ENCODE measurements at regions not wholly inside any gene's neighbourhood (a gene's known extent, or its start where the extent isn't known, plus 50 kb on each side); places are given as distances from the start of the nearest gene placed in this dataset.
A peak's percentile ranks its signal among the peaks of the same experiment; 100 is the strongest.
"Not testable (repeated sequence)": the region's sequence is repeated elsewhere in the genome, so short reads cannot be mapped to it uniquely, and the experiment has no call there.

GRCh38 chr16:35207059-35207999 is 1747.9 kb downstream of the TP53TG3F start:
- no peak overlapping the region for H3K27ac ChIP-seq
- H4K20me1 ChIP-seq, result no peaks in the 10 kb centered on the region
- no peak overlapping the region for H3K4me2 ChIP-seq
- no peak overlapping the region for H3K9ac ChIP-seq
- peaks cover 0 to 8% (median 0%) of the 10 kb centered on the region in 10 experiments; a peak in 2 of 20 replicates for H3K4me1 ChIP-seq
- no peak overlapping the region for H3K4me3 ChIP-seq
- no peaks in the 10 kb centered on the region for H3K27me3 ChIP-seq
- no peaks in the 10 kb centered on the region for H3K36me3 ChIP-seq
- TF ChIP-seq Cebpa-rat (IDR thresholded peaks at IDR 0.05), result no peak
- H3K9me3 ChIP-seq (replicated peaks in 1 of 11), result peaks cover 6 to 23% (median 17%) of the 10 kb centered on the region in 11 experiments; a peak in 17 of 22 replicates

GRCh38 chr16:35208001-35208935 is 1748.9 kb downstream of the TP53TG3F start:
- Histone ChIP-seq H3K4me3 (no peak overlapping the region), H3K9ac (no peak overlapping the region), H4K20me1 (no peaks in the 10 kb centered on the region), H3K27me3 (no peaks in the 10 kb centered on the region), H3K36me3 (no peaks in the 10 kb centered on the region), H3K9me3 (replicated peaks in 1 of 11) (peaks cover 6 to 23% (median 17%) of the 10 kb centered on the region in 11 experiments; a peak in 17 of 22 replicates), H3K4me2 (no peak overlapping the region), H3K27ac (no peak overlapping the region), H3K4me1 (peaks cover 0 to 8% (median 0%) of the 10 kb centered on the region in 10 experiments; a peak in 2 of 20 replicates)
- TF ChIP-seq Cebpa-rat (IDR thresholded peaks at IDR 0.05), result no peak

GRCh38 chr16:35210681-35211433 is 1751.4 kb downstream of the TP53TG3F start:
- Histone ChIP-seq H3K36me3 (no peaks in the 10 kb centered on the region), H3K4me3 (no peak overlapping the region), H3K27ac (no peak overlapping the region), H3K9me3 (replicated peaks in 1 of 11) (peaks cover 6 to 23% (median 17%) of the 10 kb centered on the region in 11 experiments; a peak in 17 of 22 replicates), H3K9ac (no peak overlapping the region), H3K4me2 (peak overlapping the region in 2 of 11 experiments; percentile 6 to 7; a peak in 3 of 22 replicates), H3K27me3 (no peaks in the 10 kb centered on the region), H3K4me1 (peaks cover 0 to 8% (median 0%) of the 10 kb centered on the region in 10 experiments; a peak in 2 of 20 replicates), H4K20me1 (no peaks in the 10 kb centered on the region)
- no peak for TF ChIP-seq Cebpa-rat (IDR thresholded peaks at IDR 0.05)

GRCh38 chr16:35214840-35215239 is 1755.4 kb downstream of the TP53TG3F start:
- no peaks in the 10 kb centered on the region for H3K36me3 ChIP-seq
- H3K9ac ChIP-seq, result no peak overlapping the region
- peaks cover 0 to 8% (median 0%) of the 10 kb centered on the region in 10 experiments; a peak in 2 of 20 replicates for H3K4me1 ChIP-seq
- H3K9me3 ChIP-seq (replicated peaks in 1 of 11), result no peaks in the 10 kb centered on the region
- H4K20me1 ChIP-seq, result no peaks in the 10 kb centered on the region
- H3K27ac ChIP-seq, result no peak overlapping the region
- no peak overlapping the region for H3K4me2 ChIP-seq
- no peak for TF ChIP-seq Cebpa-rat (IDR thresholded peaks at IDR 0.05)
- H3K27me3 ChIP-seq, result no peaks in the 10 kb centered on the region
- H3K4me3 ChIP-seq, result no peak overlapping the region

- no peak overlapping the region for H3K9ac ChIP-seq
- H3K4me1 ChIP-seq, result peaks cover 0 to 8% (median 0%) of the 10 kb centered on the region in 10 experiments; a peak in 2 of 20 replicates
- H3K36me3 ChIP-seq, result no peaks in the 10 kb centered on the region
- H4K20me1 ChIP-seq, result no peaks in the 10 kb centered on the region
- no peak for TF ChIP-seq Cebpa-rat (IDR thresholded peaks at IDR 0.05)
- no peak overlapping the region for H3K4me2 ChIP-seq
- H3K4me3 ChIP-seq, result no peak overlapping the region
- H3K9me3 ChIP-seq (replicated peaks in 1 of 11), result no peaks in the 10 kb centered on the region
- no peak overlapping the region for H3K27ac ChIP-seq
- no peaks in the 10 kb centered on the region for H3K27me3 ChIP-seq
Measured at GRCh38 chr16:35215287-35215686, 1755.9 kb downstream of the TP53TG3F start.

GRCh38 chr16:35216261-35216660 is 1756.8 kb downstream of the TP53TG3F start:
- not testable (repeated sequence) for H3K4me2 ChIP-seq; H3K36me3 ChIP-seq; H3K9ac ChIP-seq; H3K9me3 ChIP-seq (replicated peaks in 1 of 11); H3K4me1 ChIP-seq; H3K27me3 ChIP-seq; H3K27ac ChIP-seq; H4K20me1 ChIP-seq; H3K4me3 ChIP-seq

GRCh38 chr16:35221482-35222185 is 1762.2 kb downstream of the TP53TG3F start:
- Histone ChIP-seq H3K4me3 (no peak overlapping the region), H3K9me3 (replicated peaks in 1 of 11) (peaks cover 0 to 7% (median 5%) of the 10 kb centered on the region in 11 experiments; a peak in 5 of 22 replicates)

GRCh38 chr16:35234679-35235078 is 1775.3 kb downstream of the TP53TG3F start:
- H3K27me3 ChIP-seq, result no peaks in the 10 kb centered on the region
- no peak overlapping the region for H3K4me2 ChIP-seq
- H3K4me3 ChIP-seq, result no peak overlapping the region
- TF ChIP-seq Cebpa-rat (IDR thresholded peaks at IDR 0.05), result no peak
- H3K27ac ChIP-seq, result no peak overlapping the region
- no peak overlapping the region for H3K9ac ChIP-seq
- H3K9me3 ChIP-seq (replicated peaks in 1 of 11), result no peaks in the 10 kb centered on the region; a peak in 1 of 22 replicates
- H4K20me1 ChIP-seq, result no peaks in the 10 kb centered on the region
- no peaks in the 10 kb centered on the region for H3K36me3 ChIP-seq
- no peaks in the 10 kb centered on the region for H3K4me1 ChIP-seq

More at GRCh38 chr16:35221482-35222185, 1762.2 kb downstream of the TP53TG3F start:
- Histone ChIP-seq H3K4me2 (no peak overlapping the region), H3K4me1 (no peaks in the 10 kb centered on the region), H3K9ac (no peak overlapping the region), H3K27me3 (no peaks in the 10 kb centered on the region), H3K27ac (no peak overlapping the region), H3K36me3 (no peaks in the 10 kb centered on the region), H4K20me1 (no peaks in the 10 kb centered on the region)
- no peak for TF ChIP-seq Cebpa-rat (IDR thresholded peaks at IDR 0.05)

Data from BLaER1 treated with 17β-estradiol and CSF1 and Interleukin-3, amounts not matched to agents 10 nM and 100 nM (cell line).